GM23338 (cell line): ENCODE measurements at regions not wholly inside any gene's neighbourhood (a gene's known extent, or its start where the extent isn't known, plus 50 kb on each side); places are given as distances from the start of the nearest gene placed in this dataset.

Experiments used
- CTCF ChIP-seq, 2 experiments: fragments of 200-600 bp in 1 of 2; sonication (generic) in 1 of 2; conservative IDR thresholded peaks; 2 replicates each; pipeline versions ENCODE4 v1.5.1 to v1.6.1; 2016 to 2017; ENCODE audit warnings: antibody characterized with exemption in 2 of 2, low read depth in 2 of 2, mild to moderate bottlenecking in 2 of 2, moderate library complexity in 1 of 2
- EZH2phosphoT487 ChIP-seq: fragments of 200-600 bp; sonication (generic); IDR thresholded peaks from one replicate; pipeline ENCODE4 v1.8.1; 2018; ENCODE audit warnings: antibody characterized with exemption; ENCODE audit not compliant: unreplicated experiment
- POLR2AphosphoS5 ChIP-seq: IDR thresholded peaks from 2 replicates; pipeline ENCODE4 v1.6.1; 2016; ENCODE audit warnings: antibody characterized with exemption, low read depth

- TF ChIP-seq CTCF (conservative IDR thresholded peaks at IDR 0.05; ENCODE audit: low read depth in 2 of 2) (no peak), POLR2AphosphoS5 (no peak), EZH2phosphoT487 (no peak)
These were observed 412.7 kb upstream of the ZNF717 start for GRCh38 chr3:76198086-76198485.
